CD4-positive, alpha-beta memory T cell (primary cell): ENCODE measurements at regions not wholly inside any gene's neighbourhood (a gene's known extent, or its start where the extent isn't known, plus 50 kb on each side); places are given as distances from the start of the nearest gene placed in this dataset.

Source experiments
- CTCF ChIA-PET: fragments of 350-600 bp; sonication (Branson Sonifier 250); formaldehyde crosslinking; loops from one replicate; lab custom pipeline; 2021; ENCODE audit warnings: inconsistent platforms; ENCODE audit not compliant: partially characterized antibody; lab: Charles Lee
- POLR2A ChIA-PET: fragments of 350-600 bp; sonication (Branson Sonifier 250); formaldehyde crosslinking; loops from one replicate; lab custom pipeline; 2021; ENCODE audit not compliant: partially characterized antibody; lab: Charles Lee
- DNase-seq, 5 donors: peaks; one replicate each; pipeline versions ENCODE4 v3.0.0 to v3.0.0-alpha.2; 2020 to 2022; ENCODE audit warnings: mixed read lengths in 1 of 5
- H3K27ac ChIP-seq: one replicate; pipeline ENCODE4 v1.7.0; 2013; ENCODE audit warnings: low read depth, low read length
- H3K27me3 ChIP-seq: 2 replicates; pipeline ENCODE4 v1.7.0; 2013; ENCODE audit warnings: mild to moderate bottlenecking, low read length, moderate library complexity; ENCODE audit not compliant: insufficient read depth
- H3K36me3 ChIP-seq: 2 replicates; pipeline ENCODE4 v1.7.0; 2013; ENCODE audit warnings: mild to moderate bottlenecking, low read length, moderate library complexity; ENCODE audit not compliant: insufficient read depth
- H3K4me1 ChIP-seq: 2 replicates; pipeline ENCODE4 v1.7.0; 2013; ENCODE audit warnings: mild to moderate bottlenecking, low read length, moderate library complexity; ENCODE audit not compliant: insufficient read depth
- H3K4me3 ChIP-seq, 2 donors: one replicate each; pipeline ENCODE4 v1.7.0; 2013; ENCODE audit warnings: low read length in 2 of 2, mild to moderate bottlenecking in 1 of 2
- H3K9me3 ChIP-seq, 2 donors: one replicate each; pipeline ENCODE4 v1.7.0; 2013; ENCODE audit warnings: low read length in 2 of 2, control low read depth in 1 of 2; ENCODE audit not compliant: control insufficient read depth in 1 of 2
- H3K27ac Mint-ChIP-seq, 7 donors: one replicate each; pipeline ENCODE4 v1.8.0; 2020 to 2021; ENCODE audit warnings: mixed read lengths in 7 of 7, mild to moderate bottlenecking in 6 of 7, inconsistent platforms in 3 of 7, moderate library complexity in 3 of 7
- H3K27me3 Mint-ChIP-seq, 2 donors: one replicate each; pipeline ENCODE4 v1.8.0; 2020 to 2021; ENCODE audit warnings: mixed read lengths in 2 of 2
- H3K36me3 Mint-ChIP-seq, 2 donors: one replicate each; pipeline ENCODE4 v1.8.0; 2020 to 2021; ENCODE audit warnings: mixed read lengths in 2 of 2, inconsistent platforms in 1 of 2, mild to moderate bottlenecking in 1 of 2
- H3K4me1 Mint-ChIP-seq, 4 donors: one replicate each; pipeline ENCODE4 v1.8.0; 2020 to 2021; ENCODE audit warnings: mixed read lengths in 4 of 4, mild to moderate bottlenecking in 1 of 4
- H3K4me3 Mint-ChIP-seq, 8 donors: one replicate each; pipeline ENCODE4 v1.8.0; 2020 to 2021; ENCODE audit warnings: mixed read lengths in 8 of 8, mild to moderate bottlenecking in 7 of 8, moderate library complexity in 6 of 8, inconsistent platforms in 3 of 8
- H3K9me3 Mint-ChIP-seq, 8 donors: one replicate each; pipeline ENCODE4 v1.8.0; 2020 to 2021; ENCODE audit warnings: mixed read lengths in 8 of 8, mild to moderate bottlenecking in 5 of 8, inconsistent platforms in 3 of 8, moderate library complexity in 1 of 8
- intact Hi-C: fragments of 100-400 bp; cut with micrococcal nuclease; formaldehyde crosslinking; loops from one replicate; pipeline ENCODE4 v1.15.1; 2023

- Mint-ChIP-seq H3K4me1 (peaks cover 2 to 8% (median 5%) of the 10 kb centered on the region in 4 donors), H3K27me3 (peaks cover 31 to 41% of the 10 kb centered on the region in 2 donors), H3K36me3 (no peaks in the 10 kb centered on the region), H3K9me3 (peaks cover 0 to 3% (median 0%) of the 10 kb centered on the region in 8 donors), H3K27ac (no peak overlapping the region), H3K4me3 (peak overlapping the region in 1 of 8 donors; percentile 15)
- no peak for DNase-seq
- Histone ChIP-seq H3K9me3 (no peaks in the 10 kb centered on the region), H3K27me3 (peaks cover 4% of the 10 kb centered on the region), H3K4me3 (no peak overlapping the region), H3K36me3 (no peaks in the 10 kb centered on the region), H3K27ac (no peak overlapping the region), H3K4me1 (no peaks in the 10 kb centered on the region)
- intact Hi-C loops = no loop called here
- POLR2A ChIA-PET = no interaction called here
- CTCF ChIA-PET = no interaction called here
These were observed 174.9 kb downstream of the ETS2 start for GRCh38 chr21:38980416-38981313.

- no peaks in the 10 kb centered on the region for H3K36me3 Mint-ChIP-seq
- no peak overlapping the region for H3K27ac ChIP-seq
- peaks cover 0 to 3% (median 0%) of the 10 kb centered on the region in 8 donors for H3K9me3 Mint-ChIP-seq
- H3K27ac Mint-ChIP-seq = no peak overlapping the region
- H3K36me3 ChIP-seq = no peaks in the 10 kb centered on the region
- ChIA-PET CTCF (no interaction called here), POLR2A (no interaction called here)
- no peak overlapping the region for H3K4me3 Mint-ChIP-seq
- H3K27me3 Mint-ChIP-seq = peaks cover 28 to 36% of the 10 kb centered on the region in 2 donors
- intact Hi-C loops = no loop called here
- no peak overlapping the region for H3K4me3 ChIP-seq
- no peaks in the 10 kb centered on the region for H3K9me3 ChIP-seq
- H3K27me3 ChIP-seq = peaks cover 4% of the 10 kb centered on the region
- peaks cover 0 to 2% (median 0%) of the 10 kb centered on the region in 4 donors for H3K4me1 Mint-ChIP-seq
- DNase-seq = no peak
- no peaks in the 10 kb centered on the region for H3K4me1 ChIP-seq
These were observed 173.8 kb downstream of the ETS2 start for GRCh38 chr21:38979271-38980121.

GRCh38 chr21:38976900-38977299 lies 171.2 kb downstream of the ETS2 start:
- Histone ChIP-seq H3K9me3 (no peaks in the 10 kb centered on the region), H3K4me3 (no peak overlapping the region), H3K36me3 (no peaks in the 10 kb centered on the region), H3K4me1 (no peaks in the 10 kb centered on the region), H3K27ac (no peak overlapping the region), H3K27me3 (peaks cover 4% of the 10 kb centered on the region)
- intact Hi-C loops = no loop called here
- POLR2A ChIA-PET = no interaction called here
- no peak overlapping the region for H3K27ac Mint-ChIP-seq
- peaks cover 16 to 28% of the 10 kb centered on the region in 2 donors for H3K27me3 Mint-ChIP-seq
- peaks cover 0 to 2% (median 0%) of the 10 kb centered on the region in 4 donors for H3K4me1 Mint-ChIP-seq
- H3K4me3 Mint-ChIP-seq = no peak overlapping the region
- H3K9me3 Mint-ChIP-seq = no peaks in the 10 kb centered on the region
- no peak for DNase-seq
- CTCF ChIA-PET = no interaction called here
- H3K36me3 Mint-ChIP-seq = no peaks in the 10 kb centered on the region

GRCh38 chr21:38973552-38973951 lies 167.8 kb downstream of the ETS2 start:
- peaks cover 0 to 2% (median 0%) of the 10 kb centered on the region in 4 donors for H3K4me1 Mint-ChIP-seq
- intact Hi-C loops = no loop called here
- H3K4me1 ChIP-seq = no peaks in the 10 kb centered on the region
- H3K27ac Mint-ChIP-seq = no peak overlapping the region
- H3K9me3 Mint-ChIP-seq = no peaks in the 10 kb centered on the region
- H3K27me3 ChIP-seq = no peaks in the 10 kb centered on the region
- no peaks in the 10 kb centered on the region for H3K9me3 ChIP-seq
- H3K36me3 Mint-ChIP-seq = no peaks in the 10 kb centered on the region
- no peak overlapping the region for H3K27ac ChIP-seq
- peaks cover 4 to 9% of the 10 kb centered on the region in 2 donors for H3K27me3 Mint-ChIP-seq
- ChIA-PET POLR2A (no interaction called here), CTCF (no interaction called here)
- no peak for DNase-seq
- no peaks in the 10 kb centered on the region for H3K36me3 ChIP-seq
- H3K4me3 Mint-ChIP-seq = no peak overlapping the region
- no peak overlapping the region for H3K4me3 ChIP-seq

- Mint-ChIP-seq H3K27me3 (peaks cover 2 to 6% of the 10 kb centered on the region in 2 donors), H3K27ac (no peak overlapping the region), H3K4me1 (peaks cover 0 to 2% (median 0%) of the 10 kb centered on the region in 4 donors), H3K4me3 (no peak overlapping the region), H3K9me3 (no peaks in the 10 kb centered on the region), H3K36me3 (no peaks in the 10 kb centered on the region)
- POLR2A ChIA-PET = no interaction called here
- H3K36me3 ChIP-seq = no peaks in the 10 kb centered on the region
- no peaks in the 10 kb centered on the region for H3K4me1 ChIP-seq
- no peaks in the 10 kb centered on the region for H3K9me3 ChIP-seq
- no peaks in the 10 kb centered on the region for H3K27me3 ChIP-seq
- no peak for DNase-seq
- no peak overlapping the region for H3K4me3 ChIP-seq
- H3K27ac ChIP-seq = no peak overlapping the region
- intact Hi-C loops = no loop called here
- CTCF ChIA-PET = no interaction called here
These were observed 166.3 kb downstream of the ETS2 start for GRCh38 chr21:38972078-38972477.

GRCh38 chr21:38970765-38971164 lies 165.0 kb downstream of the ETS2 start:
- intact Hi-C loops = no loop called here
- Histone ChIP-seq H3K36me3 (no peaks in the 10 kb centered on the region), H3K4me1 (no peaks in the 10 kb centered on the region), H3K27me3 (no peaks in the 10 kb centered on the region), H3K9me3 (no peaks in the 10 kb centered on the region), H3K27ac (no peak overlapping the region), H3K4me3 (no peak overlapping the region)
- no peaks in the 10 kb centered on the region for H3K4me1 Mint-ChIP-seq
- ChIA-PET CTCF (no interaction called here), POLR2A (no interaction called here)
- H3K9me3 Mint-ChIP-seq = no peaks in the 10 kb centered on the region
- DNase-seq = no peak
- peaks cover 0 to 4% of the 10 kb centered on the region in 2 donors for H3K27me3 Mint-ChIP-seq
- no peak overlapping the region for H3K27ac Mint-ChIP-seq
- H3K4me3 Mint-ChIP-seq = no peak overlapping the region
- no peaks in the 10 kb centered on the region for H3K36me3 Mint-ChIP-seq

GRCh38 chr21:38968887-38969543 lies 163.3 kb downstream of the ETS2 start:
- Mint-ChIP-seq H3K36me3 (no peaks in the 10 kb centered on the region), H3K4me1 (no peaks in the 10 kb centered on the region), H3K9me3 (no peaks in the 10 kb centered on the region), H3K27ac (no peak overlapping the region), H3K27me3 (peaks cover 0 to 4% of the 10 kb centered on the region in 2 donors), H3K4me3 (no peak overlapping the region)
- ChIA-PET POLR2A (no interaction called here), CTCF (no interaction called here)
- intact Hi-C loops = no loop called here
- no peaks in the 10 kb centered on the region for H3K36me3 ChIP-seq
- no peak overlapping the region for H3K27ac ChIP-seq
- H3K27me3 ChIP-seq = no peaks in the 10 kb centered on the region
- no peak overlapping the region for H3K4me3 ChIP-seq
- H3K9me3 ChIP-seq = no peaks in the 10 kb centered on the region
- DNase-seq = no peak
- H3K4me1 ChIP-seq = no peaks in the 10 kb centered on the region
